Adrenal gland (tissue), 9 donors: ENCODE measurements at regions not wholly inside any gene's neighbourhood (a gene's known extent, or its start where the extent isn't known, plus 50 kb on each side); places are given as distances from the start of the nearest gene placed in this dataset.

Source experiments
- DNase-seq, 7 donors: peaks; one replicate each; pipeline ENCODE4 v3.0.0-alpha.2; 2019 to 2020
- H3K27ac ChIP-seq, 5 donors: fragments of 200-600 bp; sonication (generic) in 4 of 5; 1 replicate in 3 of 5; 2 replicates in 2 of 5; pipeline versions ENCODE4 v1.5.1 to v1.8.0; 2016 to 2020; ENCODE audit warnings: mild to moderate bottlenecking in 1 of 5
- H3K27me3 ChIP-seq: fragments of 200-600 bp; 2 replicates; pipeline ENCODE4 v1.8.0; 2021
- H3K36me3 ChIP-seq, 2 donors: fragments of 200-600 bp; replicated peaks in 1 of 2; 1 replicate in 1 of 2; 2 replicates in 1 of 2; pipeline versions ENCODE4 v1.5.1 to v1.8.0; 2018 to 2022
- H3K4me1 ChIP-seq, 2 donors: fragments of 200-600 bp; replicated peaks in 1 of 2; 1 replicate in 1 of 2; 2 replicates in 1 of 2; pipeline versions ENCODE4 v1.5.1 to v1.8.0; 2018 to 2021
- H3K4me3 ChIP-seq, 4 donors: fragments of 200-600 bp; sonication (generic) in 3 of 4; one replicate each; pipeline ENCODE4 v1.5.1; 2016 to 2018
- H3K9me3 ChIP-seq, 3 donors: fragments of 200-600 bp; sonication (generic) in 1 of 3; replicated peaks in 1 of 3; 1 replicate in 2 of 3; 2 replicates in 1 of 3; pipeline versions ENCODE4 v1.5.1 to v1.8.0; 2016 to 2021
- POLR2A ChIP-seq, 2 donors: fragments of 450-650 bp; IDR thresholded peaks; one replicate each; pipeline ENCODE4 v1.6.1; 2017; ENCODE audit warnings: antibody characterized with exemption in 2 of 2, mild to moderate bottlenecking in 2 of 2, moderate library complexity in 1 of 2
- WGBS, 4 donors: extraction: QIAGEN DNeasy Blood & Tissue Kit in 2 of 4; methylation state at CpG; one replicate each; pipeline versions ENCODE4 v1.1.5 to v1.1.7; 2013 to 2017; 5-methylcytosine and 5-hydroxymethylcytosine counted together
- intact Hi-C, 2 donors: fragments of 100-400 bp; cut with DNase I; formaldehyde crosslinking; loops; one replicate each; pipeline versions ENCODE4 v1.14.1 to v1.15.0; 2022 to 2023
- TF ChIP-seq, protein P1 (sequence below), 6 experiments: fragments of 450-650 bp in 4 of 6; fragments of 200-600 bp in 2 of 6; sonication (generic) in 1 of 6; IDR thresholded peaks; 1 replicate in 5 of 6; 2 replicates in 1 of 6; pipeline versions ENCODE4 v1.5.1 to v1.8.0; 2016 to 2021; ENCODE audit warnings: antibody characterized with exemption in 6 of 6, mild to moderate bottlenecking in 2 of 6, moderate library complexity in 1 of 6
- donor health status: healthy with polysubstance abuse.
- donor health status: Bipolar disorder and iron deficiency.
- donor health status: DM: yes; HTN: yes; CAD: no.
- donor health status: DM: no; HTN: no; CAD: no.
- donor health status: DM: no; HTN: no; CAD: no.

DNA sequence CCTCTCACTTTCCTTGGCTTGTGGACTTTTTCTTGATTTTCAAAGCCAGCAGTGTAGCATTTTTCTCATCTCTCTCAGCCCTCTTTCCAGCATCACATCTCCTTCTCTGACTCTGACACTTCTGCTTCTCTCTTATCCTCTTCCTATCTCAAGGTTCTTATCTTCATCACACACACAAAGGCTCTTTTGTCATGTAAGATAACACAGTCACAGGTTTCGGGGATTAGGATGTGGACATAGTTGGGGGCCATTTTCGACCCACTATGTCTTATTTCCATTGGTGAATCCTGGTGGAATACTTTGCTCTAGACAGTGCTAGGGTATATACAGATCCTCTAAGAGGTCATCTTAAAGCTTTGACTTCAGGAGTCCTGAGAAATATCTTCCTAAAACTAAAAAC lies 719.3 kb upstream of the TBX3 start:
- intact Hi-C loops = no loop called here
- no peaks in the 10 kb centered on the region for H3K27me3 ChIP-seq
- TF ChIP-seq, protein P1, sequence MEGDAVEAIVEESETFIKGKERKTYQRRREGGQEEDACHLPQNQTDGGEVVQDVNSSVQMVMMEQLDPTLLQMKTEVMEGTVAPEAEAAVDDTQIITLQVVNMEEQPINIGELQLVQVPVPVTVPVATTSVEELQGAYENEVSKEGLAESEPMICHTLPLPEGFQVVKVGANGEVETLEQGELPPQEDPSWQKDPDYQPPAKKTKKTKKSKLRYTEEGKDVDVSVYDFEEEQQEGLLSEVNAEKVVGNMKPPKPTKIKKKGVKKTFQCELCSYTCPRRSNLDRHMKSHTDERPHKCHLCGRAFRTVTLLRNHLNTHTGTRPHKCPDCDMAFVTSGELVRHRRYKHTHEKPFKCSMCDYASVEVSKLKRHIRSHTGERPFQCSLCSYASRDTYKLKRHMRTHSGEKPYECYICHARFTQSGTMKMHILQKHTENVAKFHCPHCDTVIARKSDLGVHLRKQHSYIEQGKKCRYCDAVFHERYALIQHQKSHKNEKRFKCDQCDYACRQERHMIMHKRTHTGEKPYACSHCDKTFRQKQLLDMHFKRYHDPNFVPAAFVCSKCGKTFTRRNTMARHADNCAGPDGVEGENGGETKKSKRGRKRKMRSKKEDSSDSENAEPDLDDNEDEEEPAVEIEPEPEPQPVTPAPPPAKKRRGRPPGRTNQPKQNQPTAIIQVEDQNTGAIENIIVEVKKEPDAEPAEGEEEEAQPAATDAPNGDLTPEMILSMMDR (IDR thresholded peaks at IDR 0.05) = no peak
- TF ChIP-seq POLR2A (IDR thresholded peaks at IDR 0.05) = no peak
- WGBS, 4 donors = 77 to 91% (median 85%) methylated on average over 2 of the region's 2 CpGs
- no peaks in the 10 kb centered on the region for H3K36me3 ChIP-seq
- H3K4me3 ChIP-seq = no peak overlapping the region
- no peaks in the 10 kb centered on the region for H3K9me3 ChIP-seq
- no peak for DNase-seq
- H3K27ac ChIP-seq = no peak overlapping the region
- no peaks in the 10 kb centered on the region for H3K4me1 ChIP-seq

GRCh38 chr12:115402443-115403180 lies 718.6 kb upstream of the TBX3 start:
- no peak overlapping the region for H3K27ac ChIP-seq
- H3K4me3 ChIP-seq = no peak overlapping the region
- no peak for DNase-seq
- no peaks in the 10 kb centered on the region for H3K27me3 ChIP-seq
- no peaks in the 10 kb centered on the region for H3K9me3 ChIP-seq
- no peaks in the 10 kb centered on the region for H3K4me1 ChIP-seq
- no peaks in the 10 kb centered on the region for H3K36me3 ChIP-seq
- intact Hi-C loops = no loop called here
- TF ChIP-seq POLR2A (IDR thresholded peaks at IDR 0.05) = no peak
- TF ChIP-seq, protein P1 (IDR thresholded peaks at IDR 0.05) = no peak
- WGBS, 4 donors = 83 to 89% (median 86%) methylated on average over 9 of the region's 9 CpGs

GRCh38 chr12:115401761-115402160 lies 717.8 kb upstream of the TBX3 start:
- no peaks in the 10 kb centered on the region for H3K27me3 ChIP-seq
- TF ChIP-seq POLR2A (IDR thresholded peaks at IDR 0.05) = no peak
- TF ChIP-seq, protein P1 (IDR thresholded peaks at IDR 0.05) = no peak
- intact Hi-C loops = no loop called here
- DNase-seq = no peak
- peaks cover 0 to 5% (median 0%) of the 10 kb centered on the region in 3 donors for H3K9me3 ChIP-seq
- WGBS, 4 donors = 82 to 87% (median 85%) methylated on average over 3 of the region's 3 CpGs
- H3K36me3 ChIP-seq = no peaks in the 10 kb centered on the region
- H3K27ac ChIP-seq = no peak overlapping the region
- H3K4me3 ChIP-seq = no peak overlapping the region
- H3K4me1 ChIP-seq = no peaks in the 10 kb centered on the region

DNA sequence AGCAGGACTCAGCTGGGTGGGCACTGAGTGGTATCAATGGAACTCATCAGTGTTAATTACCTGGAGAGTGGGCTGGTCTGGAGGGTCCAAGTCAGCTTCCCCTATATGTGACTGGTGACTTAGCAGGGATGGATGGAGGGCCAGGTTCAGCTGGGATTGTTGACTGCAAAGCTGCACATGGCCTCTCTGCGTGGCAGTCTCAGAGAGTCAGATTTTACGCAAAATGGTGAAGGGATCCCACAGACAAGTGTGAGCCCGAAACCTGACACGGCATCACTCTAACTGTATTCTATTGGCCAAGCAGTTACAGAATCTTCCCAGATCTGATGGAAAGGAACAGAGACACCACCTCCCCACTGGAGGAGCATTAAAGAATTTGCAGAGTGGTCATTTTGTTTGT lies 716.0 kb upstream of the TBX3 start:
- no peak overlapping the region for H3K4me3 ChIP-seq

More for the DNA sequence above, 716.0 kb upstream of the TBX3 start:
- Histone ChIP-seq H3K4me1 (no peaks in the 10 kb centered on the region), H3K9me3 (peaks cover 0 to 9% (median 0%) of the 10 kb centered on the region in 3 donors), H3K36me3 (no peaks in the 10 kb centered on the region), H3K27ac (no peak overlapping the region), H3K27me3 (no peaks in the 10 kb centered on the region)
- DNase-seq = no peak
- TF ChIP-seq, protein P1 (IDR thresholded peaks at IDR 0.05) = no peak
- TF ChIP-seq POLR2A (IDR thresholded peaks at IDR 0.05) = no peak
- intact Hi-C loops = no loop called here
- WGBS, 4 donors = 90 to 100% (median 96%) methylated on average over 2 to 4 of the region's 4 CpGs
